Spleen (tissue), 7 donors: ENCODE measurements at regions not wholly inside any gene's neighbourhood (a gene's known extent, or its start where the extent isn't known, plus 50 kb on each side); places are given as distances from the start of the nearest gene placed in this dataset.

ENCODE experiments used
- CTCF ChIP-seq, 11 experiments: fragments of 200-600 bp in 7 of 11; fragments of 450-650 bp in 4 of 11; sonication (generic) in 4 of 11; IDR thresholded peaks in 8 of 11; conservative IDR thresholded peaks in 3 of 11; 1 replicate in 7 of 11; 2 replicates in 4 of 11; pipeline versions ENCODE4 v1.4.0 to v1.8.0; 2016 to 2021; ENCODE audit warnings: antibody characterized with exemption in 11 of 11, inconsistent platforms in 4 of 11, mild to moderate bottlenecking in 1 of 11
- POLR2A ChIP-seq, 3 donors: fragments of 450-650 bp; IDR thresholded peaks; one replicate each; pipeline ENCODE4 v1.5.1; 2017; ENCODE audit warnings: antibody characterized with exemption in 3 of 3, mild to moderate bottlenecking in 1 of 3
- POLR2AphosphoS5 ChIP-seq, 3 donors: sonication (generic); formaldehyde crosslinking; IDR thresholded peaks; one replicate each; pipeline ENCODE4 v1.5.1; 2017; ENCODE audit warnings: antibody characterized with exemption in 3 of 3
- donor health status: DM: no; HTN: no; CAD: no; lungs with moderate emphysema.
- donor health status: DM: no; HTN: no; CAD: no.
- donor health status: DM: no; HTN: no; CAD: no.

GRCh38 chr7:132639983-132640382 is 63.7 kb upstream of the PLXNA4 start:
- no peak for TF ChIP-seq POLR2AphosphoS5 (IDR thresholded peaks at IDR 0.05)
- no peak for TF ChIP-seq CTCF (IDR thresholded peaks at IDR 0.05 in 8 of 11, conservative IDR thresholded peaks at IDR 0.05 in 3 of 11)
- no peak for TF ChIP-seq POLR2A (IDR thresholded peaks at IDR 0.05)
